ENCODE measurements at regions not wholly inside any gene's neighbourhood (a gene's known extent, or its start where the extent isn't known, plus 50 kb on each side); places are given as distances from the start of the nearest gene placed in this dataset.

- H3K36me3 ChIP-seq (ENCODE audit: control insufficient read depth, insufficient read depth, low read length) = no peaks in the 10 kb centered on the region
- H3K27ac ChIP-seq (ENCODE audit: low read length) = no peak overlapping the region
- DNase-seq (ENCODE audit: low read depth, low spot score) (no peak), ATAC-seq (no peak)
- no TSS peak for BruUV-seq (replicated peaks)
- intact Hi-C loops (cut with micrococcal nuclease; ENCODE audit: unreplicated experiment) (no loop called here), in situ Hi-C loops (cut with HindIII; ENCODE audit: low pct_unique_long_range_greater_than_20kb, low sequenced_read_pairs) (no loop called here)
- ChIA-PET CTCF (no interaction called here), POLR2A (no interaction called here)
- TF ChIP-seq TCF7L2 (IDR thresholded peaks at IDR 0.05; ENCODE audit: low read depth, low read length) = no peak
- TF ChIP-seq REST (IDR thresholded peaks at IDR 0.05; ENCODE audit: insufficient read depth in 1 of 2, low read depth in 2 of 2, low read length in 1 of 2) = no peak
- no peak for TF ChIP-seq POLR2AphosphoS5 (IDR thresholded peaks at IDR 0.05; ENCODE audit: low read depth, low read length)
- no peak for TF ChIP-seq CTCF (IDR thresholded peaks at IDR 0.05)
- TF ChIP-seq SIN3A (IDR thresholded peaks at IDR 0.05; ENCODE audit: borderline replicate concordance, insufficient read depth, low read depth, low read length) = no peak
- H3K4me1 ChIP-seq (ENCODE audit: control insufficient read depth, insufficient read depth, low read length) = no peaks in the 10 kb centered on the region
- H3K27me3 ChIP-seq (ENCODE audit: control insufficient read depth, insufficient read depth, low read length) = no peaks in the 10 kb centered on the region
- H3K9me3 ChIP-seq (ENCODE audit: control insufficient read depth, insufficient read depth, low read depth, low read length) = no peaks in the 10 kb centered on the region
- H3K4me3 ChIP-seq (ENCODE audit: low read depth in 2 of 2, low read length in 2 of 2) = no peak overlapping the region
Measured at GRCh38 chr3:173273838-173274237, 123.7 kb upstream of the NLGN1 start.

- intact Hi-C loops (cut with micrococcal nuclease; ENCODE audit: unreplicated experiment) (no loop called here), in situ Hi-C loops (cut with HindIII; ENCODE audit: low pct_unique_long_range_greater_than_20kb, low sequenced_read_pairs) (no loop called here)
- TF ChIP-seq TCF7L2 (IDR thresholded peaks at IDR 0.05; ENCODE audit: low read depth, low read length) = no peak
- TF ChIP-seq POLR2AphosphoS5 (IDR thresholded peaks at IDR 0.05; ENCODE audit: low read depth, low read length) = no peak
- no peak for TF ChIP-seq REST (IDR thresholded peaks at IDR 0.05; ENCODE audit: insufficient read depth in 1 of 2, low read depth in 2 of 2, low read length in 1 of 2)
- no peak for TF ChIP-seq CTCF (IDR thresholded peaks at IDR 0.05)
- Histone ChIP-seq H3K36me3 (ENCODE audit: control insufficient read depth, insufficient read depth, low read length) (no peaks in the 10 kb centered on the region), H3K9me3 (ENCODE audit: control insufficient read depth, insufficient read depth, low read depth, low read length) (no peaks in the 10 kb centered on the region), H3K4me3 (ENCODE audit: low read depth in 2 of 2, low read length in 2 of 2) (no peak overlapping the region), H3K27ac (ENCODE audit: low read length) (no peak overlapping the region), H3K4me1 (ENCODE audit: control insufficient read depth, insufficient read depth, low read length) (no peaks in the 10 kb centered on the region), H3K27me3 (ENCODE audit: control insufficient read depth, insufficient read depth, low read length) (no peaks in the 10 kb centered on the region)
- ChIA-PET CTCF (no interaction called here), POLR2A (no interaction called here)
- BruUV-seq (replicated peaks) = no TSS peak
- DNase-seq (ENCODE audit: low read depth, low spot score) (no peak), ATAC-seq (no peak)
Measured at GRCh38 chr3:173268781-173269180, 127.7 kb upstream of the SPATA16 start.

Data from Panc1 (cell line).